ENCODE measurements at regions not wholly inside any gene's neighbourhood (a gene's known extent, or its start where the extent isn't known, plus 50 kb on each side); places are given as distances from the start of the nearest gene placed in this dataset.

DNA sequence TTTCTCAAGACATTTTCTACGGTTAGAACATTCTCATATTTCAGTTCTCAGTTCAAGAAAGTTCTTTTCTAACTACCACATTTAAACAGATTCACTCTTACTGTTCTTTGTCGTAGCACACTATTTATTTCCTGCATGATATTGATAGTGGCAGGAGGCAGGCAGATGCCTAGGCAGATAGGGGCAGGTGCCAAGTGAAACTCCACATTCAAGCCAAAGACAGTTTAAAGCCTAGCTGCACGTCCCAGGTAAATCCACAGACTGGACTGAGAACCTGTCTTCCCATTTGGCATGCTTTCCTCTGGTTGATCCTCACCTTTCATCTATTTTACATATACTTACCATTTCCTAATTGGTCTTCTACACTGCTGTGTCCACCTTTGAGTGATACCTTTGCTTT is 359.3 kb downstream of the TMX3 start:
- DNase-seq (ENCODE audit: low read depth, low spot score): no peak

DNA sequence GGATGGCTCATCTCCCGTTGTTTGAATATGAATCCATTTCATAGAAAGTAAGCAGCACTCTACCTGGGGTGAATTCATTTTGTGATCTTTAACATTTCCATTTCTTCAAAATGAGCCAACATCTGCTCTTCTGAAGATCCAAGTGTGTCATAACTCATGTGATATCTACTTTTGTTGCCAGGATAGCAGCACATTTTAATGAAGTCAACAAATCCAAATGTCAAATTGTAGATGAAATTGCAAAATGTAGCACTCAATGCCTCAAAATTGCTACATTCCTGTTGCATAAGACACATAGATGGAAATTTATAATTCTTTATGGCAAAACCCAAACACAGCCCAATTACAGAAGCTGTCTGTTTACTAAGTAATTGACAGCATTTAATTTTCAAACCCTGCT is 360.7 kb downstream of the TMX3 start:
- no peak for DNase-seq (ENCODE audit: low read depth, low spot score)

DNA sequence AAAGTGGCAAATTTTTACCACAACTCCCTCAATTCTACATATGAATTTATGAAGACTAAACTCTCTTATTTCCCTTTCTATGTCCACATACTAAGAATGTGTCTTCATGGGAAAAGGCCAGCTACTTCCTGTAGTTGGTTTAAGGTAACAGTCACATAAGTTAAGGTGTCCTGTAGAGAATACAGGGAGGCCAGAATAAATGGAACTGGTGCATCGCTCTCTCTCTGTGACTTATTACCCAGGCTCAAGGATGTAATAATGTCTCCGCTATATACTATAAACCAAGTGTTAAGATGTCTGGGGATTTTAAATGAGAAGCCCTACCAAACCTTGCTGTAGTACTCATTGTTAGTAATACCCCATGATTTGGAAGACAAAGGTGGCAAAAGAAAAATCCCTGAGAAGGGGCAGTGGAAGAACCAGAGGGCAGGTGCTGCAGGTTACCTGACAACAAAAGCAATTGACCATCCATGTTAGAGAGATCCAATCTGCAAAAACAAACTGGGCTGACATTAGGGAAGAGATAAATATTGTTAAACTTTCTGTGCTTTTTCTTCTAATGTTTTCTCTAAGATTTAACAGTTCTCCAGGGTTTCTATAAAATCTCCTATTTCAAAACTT is 372.8 kb downstream of the TMX3 start:
- no peak for DNase-seq (ENCODE audit: low read depth, low spot score)

DNA sequence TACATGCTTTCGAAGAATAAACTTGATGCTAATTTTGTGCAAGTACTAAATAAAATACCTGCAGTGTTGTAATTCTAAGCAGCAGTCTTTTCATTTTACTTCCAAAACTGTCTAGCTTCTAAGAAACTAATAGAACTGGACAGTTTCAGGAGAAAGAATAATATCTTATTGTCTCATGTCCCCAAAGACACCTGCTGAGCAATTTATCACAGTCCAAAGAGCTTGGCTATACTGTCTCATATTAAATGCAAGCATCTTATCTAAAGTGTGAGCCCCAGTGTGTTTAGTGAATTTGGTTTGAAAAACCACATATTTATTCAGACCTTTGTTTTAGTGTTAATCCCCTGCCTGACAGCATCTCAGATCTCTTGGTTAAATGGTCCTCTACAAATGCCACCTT is 374.3 kb downstream of the TMX3 start:
- no peak for DNase-seq (ENCODE audit: low read depth, low spot score)

DNA sequence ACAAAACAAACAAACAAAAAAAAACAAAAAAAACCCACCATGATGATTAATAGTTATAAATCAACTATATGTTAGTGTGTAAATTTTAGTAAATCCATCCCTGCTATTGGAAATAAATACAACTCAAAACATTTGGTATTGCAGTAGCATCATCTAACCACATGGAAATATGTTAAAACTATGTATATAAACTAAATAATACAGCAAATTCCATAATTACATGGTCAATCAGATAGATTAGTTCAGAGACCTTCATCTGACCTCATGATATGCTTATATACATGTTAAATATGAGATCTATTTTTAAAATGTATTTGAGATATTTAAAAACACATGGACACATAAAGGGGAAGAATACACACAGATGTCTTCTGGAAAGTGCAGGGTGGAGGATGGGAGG is 384.2 kb downstream of the TMX3 start:
- DNase-seq (ENCODE audit: low read depth, low spot score): no peak

DNA sequence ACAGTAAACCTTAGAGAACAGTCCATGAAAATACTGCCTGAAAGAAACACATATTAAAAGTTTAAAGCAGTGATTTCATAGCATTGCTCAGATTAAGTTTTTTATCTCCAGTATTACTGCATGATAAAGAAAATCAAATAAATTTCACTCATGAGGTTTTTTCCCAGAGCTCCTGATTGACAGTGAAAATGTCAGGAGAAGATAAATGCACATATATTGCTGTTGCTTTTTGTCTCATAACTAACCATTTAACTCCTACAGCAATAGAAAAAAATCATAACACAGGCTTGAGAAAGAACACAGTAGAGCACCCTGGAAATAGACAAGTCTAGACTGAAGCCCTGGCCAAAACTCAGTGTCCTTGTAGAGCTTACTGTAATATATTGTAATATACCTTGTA is 391.0 kb downstream of the TMX3 start:
- DNase-seq (ENCODE audit: low read depth, low spot score): no peak

DNA sequence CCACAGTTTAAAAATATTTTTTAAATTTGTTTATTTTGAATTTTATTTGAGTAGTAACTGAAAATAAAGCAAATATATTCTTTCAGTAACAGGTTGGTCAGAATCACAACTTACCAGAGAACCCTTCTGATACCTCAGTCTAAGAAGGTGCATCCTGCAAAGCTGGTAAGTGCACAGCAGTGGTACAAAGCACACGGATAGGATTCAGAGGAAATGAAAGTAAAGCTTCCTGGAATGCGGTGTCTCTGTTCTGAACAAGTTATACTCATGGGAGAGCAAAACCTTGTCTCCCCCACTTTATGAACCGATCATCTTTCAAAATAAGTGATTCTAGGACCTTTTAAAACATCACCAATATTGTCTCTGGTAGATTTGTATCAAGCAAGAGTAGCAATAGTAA is 398.3 kb downstream of the TMX3 start:
- DNase-seq (ENCODE audit: low read depth, low spot score): no peak

DNA sequence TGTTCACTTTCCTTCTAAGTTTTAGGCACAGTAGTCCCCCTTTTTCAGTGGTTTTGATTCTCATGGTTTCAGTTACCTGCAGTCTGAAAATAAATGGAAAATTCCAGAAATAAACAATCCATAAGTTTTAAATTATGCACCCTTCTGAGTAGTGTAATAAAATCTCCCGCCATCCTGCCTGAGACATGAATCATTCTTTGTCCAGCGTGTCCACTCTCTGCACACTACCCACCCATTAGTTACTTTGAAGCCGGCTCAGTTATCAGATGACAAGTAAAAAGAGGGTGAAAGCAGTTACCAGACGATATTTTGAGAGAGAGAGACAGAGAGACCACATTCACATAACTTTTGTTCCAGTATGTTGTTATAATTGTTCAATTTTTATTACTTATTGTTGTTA is 400.5 kb downstream of the TMX3 start:
- DNase-seq (ENCODE audit: low read depth, low spot score): no peak

DNA sequence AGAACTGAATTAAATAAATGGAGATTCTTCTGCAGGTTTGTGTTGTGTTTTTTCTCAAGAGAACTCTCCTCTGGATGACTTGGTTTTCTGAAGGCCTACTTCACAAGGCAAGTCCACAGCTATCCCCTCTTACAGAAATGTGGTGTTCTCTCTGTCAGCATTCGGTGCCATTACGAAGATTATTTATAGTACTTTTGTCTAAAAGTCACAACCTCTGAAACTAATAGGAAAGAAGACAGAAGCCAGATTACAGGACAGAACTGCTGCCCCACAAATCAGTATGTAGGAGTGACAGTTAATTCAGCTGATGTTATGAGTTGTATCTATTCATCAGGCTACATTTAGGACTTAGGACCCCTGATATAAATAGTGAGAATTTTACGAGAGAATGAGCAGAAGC is 413.5 kb downstream of the TMX3 start:
- no peak for DNase-seq (ENCODE audit: low read depth, low spot score)

DNA sequence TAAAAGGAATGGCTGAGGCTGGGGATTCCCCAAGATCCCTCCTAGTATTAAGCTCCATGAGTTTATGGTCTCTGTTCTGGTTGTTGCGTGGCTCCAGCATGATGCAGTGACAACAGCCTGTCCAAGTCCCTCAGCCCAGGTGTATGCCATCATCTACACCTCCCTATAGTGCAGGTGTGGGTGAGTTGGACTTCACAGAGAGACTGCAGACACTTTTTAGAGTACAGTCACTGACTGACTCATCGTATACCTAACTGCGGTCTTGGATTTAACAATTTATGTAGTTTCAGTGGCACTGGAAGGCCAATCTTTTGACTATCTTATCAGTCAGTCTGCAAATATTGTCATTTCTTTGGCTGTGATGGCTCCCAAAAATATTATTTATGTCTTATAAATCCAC is 415.0 kb downstream of the TMX3 start:
- DNase-seq (ENCODE audit: low read depth, low spot score): no peak

DNA sequence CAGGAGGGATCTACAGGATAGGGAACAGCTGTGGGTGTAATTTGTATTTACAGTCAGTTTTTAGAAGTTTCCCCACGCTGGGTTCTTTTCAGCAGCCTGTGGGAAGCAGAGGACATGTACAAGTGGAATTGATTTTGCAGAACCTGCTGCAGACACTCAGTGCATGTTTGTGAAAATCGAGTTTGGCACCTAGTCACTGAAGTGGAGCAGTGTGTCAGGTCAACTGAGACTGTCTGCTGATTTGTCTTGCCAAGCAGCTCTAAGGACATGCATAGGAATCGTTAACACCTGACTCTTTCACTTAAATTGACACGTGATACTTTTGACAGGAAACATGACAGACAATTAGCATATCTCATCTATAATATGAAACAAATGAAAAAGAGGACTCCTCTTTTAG is 416.6 kb downstream of the TMX3 start:
- DNase-seq (ENCODE audit: low read depth, low spot score): no peak

DNA sequence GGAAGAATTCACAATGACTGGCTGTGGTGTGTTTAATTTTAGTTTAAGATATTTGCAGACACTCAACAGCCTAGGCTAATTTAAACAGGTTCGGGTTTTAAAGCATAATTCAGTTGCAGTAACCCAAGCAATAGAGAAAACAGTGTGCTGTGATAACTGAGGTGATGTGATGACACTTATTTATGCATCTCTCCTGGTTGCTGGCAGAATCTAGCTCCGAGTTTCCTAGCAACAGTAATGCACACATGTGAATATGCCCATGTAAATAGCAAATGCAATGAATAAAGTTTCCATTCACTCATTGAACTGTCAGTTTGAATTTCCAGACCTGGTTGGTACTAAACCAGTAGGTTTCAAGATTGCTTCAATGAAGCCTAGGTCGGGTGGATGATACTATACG is 426.5 kb downstream of the TMX3 start:
- no peak for DNase-seq (ENCODE audit: low read depth, low spot score)

DNA sequence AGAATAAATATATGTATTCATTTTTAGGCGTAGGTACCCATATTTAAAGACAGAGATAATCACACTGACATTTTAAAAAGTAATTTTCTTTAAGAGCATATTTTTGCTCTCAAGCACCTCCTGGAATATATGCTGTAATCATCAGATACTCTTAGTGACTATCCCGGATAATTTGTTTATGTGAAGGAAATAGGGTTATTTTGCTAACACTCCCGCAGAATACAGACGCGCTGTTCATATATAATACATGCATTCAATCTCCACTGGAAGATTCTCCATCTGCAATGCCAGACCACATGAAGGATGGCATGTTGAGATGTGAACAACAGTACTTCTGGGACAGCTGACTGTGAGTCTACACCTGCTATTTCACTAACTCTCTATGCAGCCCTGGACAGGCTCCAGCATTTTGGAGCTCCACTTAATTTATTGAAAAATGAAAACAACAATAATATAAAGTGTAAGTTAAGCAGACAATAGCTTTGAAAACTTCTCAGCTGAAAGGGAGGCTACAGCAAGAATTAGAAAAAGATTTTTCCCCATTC is 430.6 kb downstream of the TMX3 start:
- DNase-seq (ENCODE audit: low read depth, low spot score): no peak

DNA sequence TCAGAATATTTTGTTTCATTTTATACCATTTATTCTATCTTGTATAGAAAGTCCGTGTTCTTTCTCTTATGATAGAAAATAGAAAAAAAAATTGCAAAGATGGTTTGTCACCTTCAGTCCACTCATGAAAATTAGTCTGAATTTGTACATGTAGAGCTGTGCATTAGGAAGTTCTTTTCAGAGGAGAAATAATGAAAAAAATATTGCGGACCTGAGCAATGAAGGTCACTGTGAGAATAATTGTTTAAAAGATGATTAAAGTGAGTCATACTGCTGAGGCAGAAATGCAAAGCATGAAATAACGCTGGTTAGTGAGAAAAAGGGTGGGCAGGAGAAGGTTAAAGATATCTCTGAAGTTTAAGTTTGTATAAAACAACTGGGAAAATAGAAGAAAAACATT is 431.1 kb downstream of the TMX3 start:
- DNase-seq (ENCODE audit: low read depth, low spot score): no peak

DNA sequence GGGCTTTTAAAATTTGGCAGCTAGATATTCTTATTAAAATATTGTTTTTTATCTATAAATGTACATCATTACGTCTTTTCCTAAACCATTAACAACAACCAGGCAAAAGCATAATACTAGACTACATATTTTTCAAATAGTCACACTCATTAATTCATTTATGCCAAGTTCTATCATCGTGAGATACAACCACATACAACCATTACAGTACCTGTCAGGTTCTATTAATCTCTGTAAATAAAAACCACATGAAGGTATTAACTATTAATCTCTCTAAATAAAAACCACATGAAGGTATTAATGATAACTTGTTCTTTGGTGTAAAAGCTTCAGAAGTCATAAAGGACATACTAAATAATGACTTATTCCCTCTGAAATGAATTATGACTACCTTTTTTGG is 432.7 kb downstream of the TMX3 start:
- DNase-seq (ENCODE audit: low read depth, low spot score): no peak

DNA sequence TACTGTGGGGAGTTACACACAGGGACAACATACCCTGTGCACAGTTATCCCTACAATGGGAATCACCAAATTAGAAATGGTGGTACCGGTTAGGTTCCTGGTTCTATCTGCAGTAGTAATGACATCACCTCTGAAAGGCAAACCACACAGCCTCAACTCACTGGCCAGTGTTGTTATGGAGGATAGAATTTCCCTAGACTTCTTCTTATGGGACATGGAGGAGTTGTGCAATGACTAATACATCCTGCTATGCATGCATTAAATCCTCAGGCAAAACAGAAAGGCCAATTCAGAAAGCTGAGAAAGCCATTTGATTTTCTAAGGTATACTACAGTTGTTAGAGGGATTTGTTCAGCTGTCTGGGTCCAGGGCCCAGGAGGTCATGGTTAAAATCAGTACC is 439.3 kb downstream of the TMX3 start:
- peak; percentile 28 for DNase-seq (ENCODE audit: low read depth, low spot score)

DNA sequence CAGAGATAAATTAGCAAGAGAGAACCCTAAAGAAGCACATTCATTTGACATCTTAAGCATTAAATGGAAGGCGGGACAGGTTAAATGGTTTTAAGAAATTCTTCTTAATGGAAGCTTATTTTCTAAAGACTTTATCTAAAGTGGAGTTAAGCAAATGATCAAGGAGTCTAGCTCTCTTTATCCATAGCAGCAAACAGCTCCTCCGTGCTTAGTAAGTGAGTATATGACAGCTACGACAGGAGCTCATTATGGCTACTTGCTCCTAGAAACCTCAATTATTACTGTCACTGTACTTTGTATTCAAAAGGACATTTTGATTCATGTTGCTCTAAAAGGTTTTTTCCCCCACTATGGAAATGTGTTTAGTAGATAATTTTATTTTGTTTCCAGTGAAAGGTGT is 444.9 kb downstream of the TMX3 start:
- no peak for DNase-seq (ENCODE audit: low read depth, low spot score)

DNA sequence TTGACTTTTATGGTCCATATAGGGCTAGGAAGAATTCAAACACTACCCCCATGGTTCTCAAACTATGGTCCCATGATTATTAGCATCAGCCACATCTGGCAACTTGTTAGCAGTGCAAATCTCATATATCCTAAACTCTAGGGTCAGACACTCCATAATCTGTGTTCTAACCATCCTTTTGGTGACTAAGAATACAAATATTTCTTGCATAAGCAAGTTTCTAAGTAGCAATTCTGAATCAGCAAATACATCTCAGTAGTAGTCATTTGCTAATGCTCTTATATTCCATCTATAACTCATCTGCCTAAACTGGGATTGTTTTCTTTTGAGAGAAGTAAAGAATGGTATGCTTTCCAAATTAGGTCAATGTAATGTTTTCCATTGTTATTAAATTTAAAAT is 447.3 kb downstream of the TMX3 start:
- DNase-seq (ENCODE audit: low read depth, low spot score): no peak

DNA sequence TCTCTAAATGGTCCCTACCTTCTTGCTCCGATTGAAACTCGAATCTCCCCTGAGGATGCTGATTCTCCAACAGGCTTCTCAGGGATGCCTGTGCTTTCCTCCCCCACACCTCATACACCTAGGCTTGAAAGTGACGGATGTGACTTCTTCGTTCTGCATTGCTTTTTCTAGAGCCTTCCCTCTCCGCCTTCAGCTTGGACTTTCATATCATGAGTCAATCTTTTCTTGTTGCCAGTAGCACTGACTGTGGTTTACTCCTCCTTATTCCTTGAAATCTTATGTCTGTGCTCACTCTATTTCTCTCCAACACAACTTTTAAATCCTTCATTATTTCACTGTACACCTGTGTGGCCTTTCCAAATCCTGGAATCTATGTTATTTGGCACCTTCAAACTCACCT is 451.4 kb downstream of the TMX3 start:
- no peak for DNase-seq (ENCODE audit: low read depth, low spot score)

DNA sequence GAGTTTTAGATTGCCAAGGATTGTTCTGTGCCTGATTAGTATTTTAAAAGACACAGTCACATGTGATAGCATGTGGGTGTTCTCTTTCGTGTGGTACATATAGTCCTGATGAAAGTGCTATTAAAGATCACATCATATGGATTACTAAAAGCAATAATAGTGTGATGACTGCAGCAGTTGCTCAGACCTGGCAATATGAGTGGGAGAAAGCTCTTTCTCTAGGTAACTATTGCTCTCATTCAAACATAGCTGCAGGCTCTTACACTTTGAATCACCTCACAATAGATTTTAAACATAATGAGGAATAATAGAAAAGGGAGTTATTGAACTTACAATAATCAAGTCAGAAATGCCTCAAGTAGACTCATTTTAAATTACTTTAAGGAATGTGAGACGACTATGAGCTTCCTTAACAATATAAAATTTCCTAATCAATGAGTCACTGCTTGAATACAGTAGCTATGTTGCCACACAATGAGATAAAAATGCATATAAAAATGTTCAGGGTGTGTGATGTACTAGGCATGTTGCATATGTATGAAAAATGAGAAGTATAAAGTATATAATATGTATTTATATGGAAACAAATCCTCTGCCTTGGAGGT is 452.1 kb downstream of the TMX3 start:
- no peak for DNase-seq (ENCODE audit: low read depth, low spot score)

DNA sequence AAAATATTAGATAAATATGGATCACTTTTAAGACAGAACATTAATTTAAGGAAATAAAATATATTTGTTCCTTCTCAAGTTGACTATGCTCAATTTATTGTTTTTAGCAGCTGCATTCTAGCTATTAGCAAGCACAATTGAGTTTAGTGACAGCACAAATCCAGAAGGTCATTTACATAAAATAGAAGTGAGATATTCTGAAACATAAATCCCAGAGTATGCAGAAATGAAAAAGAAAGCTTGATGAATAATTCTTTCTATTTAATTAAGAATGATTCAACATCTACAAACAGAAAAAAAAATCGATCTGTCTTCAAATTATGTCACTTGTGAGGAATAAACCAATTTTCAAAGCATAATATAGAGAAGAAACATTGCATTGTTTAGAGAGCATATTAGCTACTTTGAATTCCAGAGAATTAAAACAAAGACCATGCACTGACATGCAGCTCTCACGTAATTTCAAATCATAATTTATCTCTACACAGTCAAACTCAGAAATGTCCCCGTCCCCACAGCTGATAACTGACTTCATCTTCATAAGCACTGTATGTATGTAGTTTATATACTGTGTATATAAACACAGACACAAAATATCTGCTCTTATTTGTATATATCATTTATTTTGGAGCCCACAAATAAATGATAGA is 458.4 kb downstream of the TMX3 start:
- DNase-seq (ENCODE audit: low read depth, low spot score): no peak

DNA sequence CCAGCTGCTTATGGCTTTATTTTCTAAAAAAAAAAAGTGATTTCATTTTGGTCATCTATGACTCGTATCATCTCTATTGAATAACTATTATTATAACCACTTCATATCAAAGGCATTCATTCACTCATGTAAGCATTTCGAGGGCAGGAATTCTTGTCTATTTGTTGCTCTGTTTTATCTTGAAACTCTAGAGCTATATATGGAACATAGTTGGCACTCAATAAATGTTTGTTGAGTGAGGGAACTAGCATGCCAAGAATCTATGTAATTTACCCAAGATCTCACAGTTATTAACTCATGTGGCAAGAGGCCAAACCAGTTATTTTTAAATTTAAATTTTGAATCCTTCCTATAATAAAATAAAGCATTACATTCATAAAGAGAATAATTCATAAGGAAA is 470.1 kb downstream of the TMX3 start:
- no peak for DNase-seq (ENCODE audit: low read depth, low spot score)

DNA sequence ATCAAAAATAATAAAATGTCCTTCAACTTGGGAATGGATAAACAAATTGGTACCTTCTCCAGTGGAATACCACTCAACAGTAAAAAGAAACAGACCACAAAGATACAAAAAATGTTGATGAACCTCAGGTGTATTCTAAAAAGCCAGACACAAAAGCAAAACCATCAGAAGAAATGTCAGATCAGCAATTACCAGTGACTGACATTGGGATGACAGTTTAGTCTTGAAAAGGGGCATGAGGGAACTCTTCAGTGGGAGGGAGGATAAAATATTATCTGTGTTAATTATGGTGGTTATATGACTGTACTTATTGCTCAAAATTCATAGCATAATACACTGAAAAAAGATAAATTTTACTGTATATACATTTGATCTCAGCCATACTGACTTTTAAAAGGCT is 473.0 kb downstream of the TMX3 start:
- no peak for DNase-seq (ENCODE audit: low read depth, low spot score)
